Hepatocyte (in vitro differentiated cells): ENCODE measurements at regions not wholly inside any gene's neighbourhood (a gene's known extent, or its start where the extent isn't known, plus 50 kb on each side); places are given as distances from the start of the nearest gene placed in this dataset.

Source experiments
- DNase-seq: peaks from one replicate; pipeline ENCODE4 v3.0.0-alpha.2; 2016; ENCODE audit warnings: low spot score
- H2AFZ ChIP-seq: fragments of 200-600 bp; sonication (generic); 2 replicates; pipeline ENCODE4 v1.6.0; 2016; ENCODE audit warnings: antibody characterized with exemption, mild to moderate bottlenecking
- H3K27ac ChIP-seq: fragments of 200-600 bp; sonication (generic); 2 replicates; pipeline ENCODE4 v1.5.1; 2016; ENCODE audit warnings: mild to moderate bottlenecking
- H3K27me3 ChIP-seq: fragments of 200-600 bp; sonication (generic); 2 replicates; pipeline ENCODE4 v1.6.1; 2016
- H3K36me3 ChIP-seq: fragments of 200-600 bp; sonication (generic); replicated peaks from 2 replicates; pipeline ENCODE4 v1.5.1; 2016; ENCODE audit warnings: low read depth; ENCODE audit not compliant: insufficient read depth
- H3K4me1 ChIP-seq: fragments of 200-600 bp; sonication (generic); 2 replicates; pipeline ENCODE4 v1.5.1; 2016; ENCODE audit warnings: mild to moderate bottlenecking, moderate library complexity; ENCODE audit not compliant: insufficient read depth
- H3K4me2 ChIP-seq: fragments of 200-600 bp; sonication (generic); 2 replicates; pipeline ENCODE4 v1.6.0; 2016
- H3K4me3 ChIP-seq: fragments of 200-600 bp; sonication (generic); 2 replicates; pipeline ENCODE4 v1.5.1; 2016; ENCODE audit warnings: mild to moderate bottlenecking
- H3K79me2 ChIP-seq: fragments of 200-600 bp; sonication (generic); 2 replicates; pipeline ENCODE4 v1.6.0; 2017; ENCODE audit warnings: mild to moderate bottlenecking
- H3K9me2 ChIP-seq: fragments of 200-600 bp; sonication (generic); replicated peaks from 2 replicates; pipeline ENCODE4 v1.6.0; 2017; ENCODE audit warnings: mild to moderate bottlenecking; ENCODE audit not compliant: insufficient read depth
- H3K9me3 ChIP-seq: fragments of 200-600 bp; sonication (generic); 2 replicates; pipeline ENCODE4 v1.5.1; 2016; ENCODE audit warnings: low read depth, mild to moderate bottlenecking
- H4K20me1 ChIP-seq: fragments of 200-600 bp; sonication (generic); 2 replicates; pipeline ENCODE4 v1.6.0; 2016; ENCODE audit warnings: mild to moderate bottlenecking; ENCODE audit not compliant: insufficient read depth, poor library complexity, severe bottlenecking
- CTCF ChIP-seq: fragments of 200-600 bp; sonication (generic); IDR thresholded peaks from 2 replicates; pipeline ENCODE4 v1.5.1; 2016; ENCODE audit warnings: antibody characterized with exemption, mild to moderate bottlenecking; ENCODE audit not compliant: poor library complexity
- EZH2 ChIP-seq: fragments of 200-600 bp; sonication (generic); IDR thresholded peaks from 2 replicates; pipeline ENCODE4 v1.6.1; 2016; ENCODE audit warnings: antibody characterized with exemption, mild to moderate bottlenecking, borderline replicate concordance
- EZH2phosphoT487 ChIP-seq: fragments of 200-600 bp; sonication (generic); IDR thresholded peaks from one replicate; pipeline ENCODE4 v1.6.1; 2018; ENCODE audit warnings: antibody characterized with exemption, mild to moderate bottlenecking, low read depth, moderate library complexity; ENCODE audit not compliant: unreplicated experiment, severe bottlenecking
- WGBS: methylation state at CpG from one replicate; pipeline ENCODE4 v1.1.6; 2016; ENCODE audit warnings: low lambda C conversion rate; ENCODE audit errors: missing lambda C conversion rate; 5-methylcytosine and 5-hydroxymethylcytosine counted together

GRCh38 chr17:5943232-5943631 is 126.9 kb upstream of the WSCD1 start:
- Histone ChIP-seq H3K79me2 (no peaks in the 10 kb centered on the region), H3K4me3 (no peak overlapping the region), H3K27ac (no peak overlapping the region), H3K9me2 (no peaks in the 10 kb centered on the region), H4K20me1 (no peaks in the 10 kb centered on the region), H3K4me2 (no peak overlapping the region), H3K4me1 (no peaks in the 10 kb centered on the region), H2AFZ (no peak overlapping the region), H3K9me3 (no peaks in the 10 kb centered on the region), H3K36me3 (no peaks in the 10 kb centered on the region), H3K27me3 (peaks cover 20% of the 10 kb centered on the region)
- WGBS = 28% methylated on average over 7 of the region's 7 CpGs
- no peak for DNase-seq
- TF ChIP-seq CTCF = no peak
- TF ChIP-seq EZH2 = no peak
- TF ChIP-seq EZH2phosphoT487 = no peak

GRCh38 chr17:5943982-5944381 is 126.2 kb upstream of the WSCD1 start:
- no peak for TF ChIP-seq CTCF
- no peak for TF ChIP-seq EZH2
- TF ChIP-seq EZH2phosphoT487 = no peak
- DNase-seq = no peak
- no peak overlapping the region for H3K4me2 ChIP-seq
- no peaks in the 10 kb centered on the region for H3K9me3 ChIP-seq
- no peaks in the 10 kb centered on the region for H4K20me1 ChIP-seq
- H3K4me1 ChIP-seq = no peaks in the 10 kb centered on the region
- no peak overlapping the region for H3K4me3 ChIP-seq
- H3K36me3 ChIP-seq = no peaks in the 10 kb centered on the region
- 76% methylated on average over 6 of the region's 6 CpGs for WGBS
- no peaks in the 10 kb centered on the region for H3K79me2 ChIP-seq
- peaks cover 23% of the 10 kb centered on the region for H3K27me3 ChIP-seq
- H3K9me2 ChIP-seq = no peaks in the 10 kb centered on the region
- no peak overlapping the region for H2AFZ ChIP-seq
- H3K27ac ChIP-seq = no peak overlapping the region

GRCh38 chr17:5947701-5948180 is 122.4 kb upstream of the WSCD1 start:
- Histone ChIP-seq H3K36me3 (no peaks in the 10 kb centered on the region), H3K27ac (no peak overlapping the region), H3K4me2 (no peak overlapping the region), H3K9me2 (no peaks in the 10 kb centered on the region), H3K27me3 (peaks cover 22% of the 10 kb centered on the region), H3K4me3 (no peak overlapping the region), H3K4me1 (no peaks in the 10 kb centered on the region), H3K9me3 (no peaks in the 10 kb centered on the region), H3K79me2 (no peaks in the 10 kb centered on the region), H2AFZ (no peak overlapping the region), H4K20me1 (no peaks in the 10 kb centered on the region)
- DNase-seq = no peak
- TF ChIP-seq CTCF (no peak), EZH2 (no peak), EZH2phosphoT487 (no peak)
- WGBS = 75% methylated on average over 2 of the region's 2 CpGs

- WGBS = 87% methylated on average over 3 of the region's 3 CpGs
These were observed 121.4 kb upstream of the WSCD1 start for GRCh38 chr17:5948811-5949210.

More at GRCh38 chr17:5948811-5949210, 121.4 kb upstream of the WSCD1 start:
- Histone ChIP-seq H4K20me1 (no peaks in the 10 kb centered on the region), H3K9me2 (no peaks in the 10 kb centered on the region), H3K36me3 (no peaks in the 10 kb centered on the region), H3K27me3 (peaks cover 11% of the 10 kb centered on the region), H3K9me3 (no peaks in the 10 kb centered on the region), H3K79me2 (no peaks in the 10 kb centered on the region), H3K27ac (no peak overlapping the region), H2AFZ (no peak overlapping the region), H3K4me2 (no peak overlapping the region), H3K4me1 (no peaks in the 10 kb centered on the region), H3K4me3 (no peak overlapping the region)
- TF ChIP-seq EZH2 (no peak), EZH2phosphoT487 (no peak), CTCF (no peak)
- DNase-seq = no peak
